ENCODE measurements at regions not wholly inside any gene's neighbourhood (a gene's known extent, or its start where the extent isn't known, plus 50 kb on each side); places are given as distances from the start of the nearest gene placed in this dataset.

GRCh38 chr1:204763773-204764427 is 78.4 kb upstream of the LRRN2 start (continued):
- TF ChIP-seq BCL3 (IDR thresholded peaks at IDR 0.05): no peak
- TF ChIP-seq FOSL2 (IDR thresholded peaks at IDR 0.05): no peak
- TF ChIP-seq FOSL2 (CRISPR knock-in tag; IDR thresholded peaks at IDR 0.05): peak; percentile 47
- no peak for TF ChIP-seq ZC3H11A (IDR thresholded peaks at IDR 0.05)
- no peak for TF ChIP-seq ATOH8 (CRISPR knock-in tag; IDR thresholded peaks at IDR 0.05; ENCODE audit: low read depth)
- TF ChIP-seq ESRRA (IDR thresholded peaks at IDR 0.05; ENCODE audit: borderline replicate concordance, low read length): no peak
- no peak for TF ChIP-seq CEBPB (IDR thresholded peaks at IDR 0.05)
- no peak for TF ChIP-seq KDM1A (IDR thresholded peaks at IDR 0.05; ENCODE audit: low read depth)
- no peak for TF ChIP-seq MAFK (IDR thresholded peaks at IDR 0.05; ENCODE audit: partially characterized antibody)
- no peak for TF ChIP-seq FOSB (CRISPR knock-in tag; IDR thresholded peaks at IDR 0.05)
- no peak for TF ChIP-seq PHF8 (IDR thresholded peaks at IDR 0.05; ENCODE audit: borderline replicate concordance, low read depth)
- no peak for TF ChIP-seq GATA3 (IDR thresholded peaks at IDR 0.05; ENCODE audit: borderline replicate concordance)
- TF ChIP-seq HOXB5 (CRISPR knock-in tag; IDR thresholded peaks at IDR 0.05): no peak
- TF ChIP-seq NPAS2 (CRISPR knock-in tag; IDR thresholded peaks at IDR 0.05; ENCODE audit: borderline replicate concordance): no peak
- no peak for TF ChIP-seq JUN (IDR thresholded peaks at IDR 0.05)
- no peak for TF ChIP-seq NR3C1 (IDR thresholded peaks at IDR 0.05)
- no peak for TF ChIP-seq REST (IDR thresholded peaks at IDR 0.05)
- TF ChIP-seq CHD4 (IDR thresholded peaks at IDR 0.05; ENCODE audit: borderline replicate concordance): no peak
- no peak for TF ChIP-seq USF2 (IDR thresholded peaks at IDR 0.05)
- TF ChIP-seq ELK1 (IDR thresholded peaks at IDR 0.05; ENCODE audit: low read depth, low read length): no peak
- TF ChIP-seq EHF (CRISPR knock-in tag; IDR thresholded peaks at IDR 0.05): no peak
- TF ChIP-seq CBX2 (IDR thresholded peaks at IDR 0.05; ENCODE audit: borderline replicate concordance, low read depth): no peak
- no peak for TF ChIP-seq HOXA7 (CRISPR knock-in tag; IDR thresholded peaks at IDR 0.05)
- no peak for TF ChIP-seq HEYL (CRISPR knock-in tag; IDR thresholded peaks at IDR 0.05)
- no peak for TF ChIP-seq NFE2L2 (conservative IDR thresholded peaks at IDR 0.05; ENCODE audit: low read length)
- no peak for TF ChIP-seq ZFP36 (IDR thresholded peaks at IDR 0.05; ENCODE audit: borderline replicate concordance, partially characterized antibody)
- peak; percentile 91 to 92 for TF ChIP-seq RAD21 (conservative IDR thresholded peaks at IDR 0.05 in 1 of 2, IDR thresholded peaks at IDR 0.05 in 1 of 2)
- TF ChIP-seq CBX8 (IDR thresholded peaks at IDR 0.05): no peak
- TF ChIP-seq RFX5 (IDR thresholded peaks at IDR 0.05): no peak
- TF ChIP-seq TP53 (CRISPR knock-in tag; IDR thresholded peaks at IDR 0.05): no peak
- no peak for TF ChIP-seq PBX3 (IDR thresholded peaks at IDR 0.05)
- no peak for TF ChIP-seq POLR2AphosphoS2 (conservative IDR thresholded peaks at IDR 0.05; ENCODE audit: low read length)
- no peak for TF ChIP-seq ZSCAN20 (CRISPR knock-in tag; IDR thresholded peaks at IDR 0.05)
- no peak for TF ChIP-seq BHLHE40 (IDR thresholded peaks at IDR 0.05; ENCODE audit: low read depth, low read length)

All from A549 (cell line).